DOHH2 (cell line): ENCODE measurements at regions not wholly inside any gene's neighbourhood (a gene's known extent, or its start where the extent isn't known, plus 50 kb on each side); places are given as distances from the start of the nearest gene placed in this dataset.
"Not testable (repeated sequence)": the region's sequence is repeated elsewhere in the genome, so short reads cannot be mapped to it uniquely, and the experiment has no call there.

Source experiments
- CTCF ChIP-seq: fragments of 200-600 bp; sonication (generic); IDR thresholded peaks from one replicate; pipeline ENCODE4 v1.5.1; 2014; ENCODE audit warnings: antibody characterized with exemption, mild to moderate bottlenecking, low read depth, low read length; ENCODE audit not compliant: poor library complexity, severe bottlenecking
- EZH2phosphoT487 ChIP-seq: fragments of 200-600 bp; sonication (generic); IDR thresholded peaks from 2 replicates; pipeline ENCODE4 v1.6.1; 2017; ENCODE audit warnings: borderline replicate concordance, mild to moderate bottlenecking, antibody characterized with exemption, low read length, moderate library complexity, mixed read lengths

GRCh38 chr2:198855746-198856145 is 602.0 kb downstream of the SATB2 start:
- not testable (repeated sequence) for TF ChIP-seq CTCF, EZH2phosphoT487
